Fibroblast of skin of right quadriceps (primary cell): ENCODE measurements at regions not wholly inside any gene's neighbourhood (a gene's known extent, or its start where the extent isn't known, plus 50 kb on each side); places are given as distances from the start of the nearest gene placed in this dataset.
A peak's percentile ranks its signal among the peaks of the same experiment; 100 is the strongest.
"Not testable (repeated sequence)": the region's sequence is repeated elsewhere in the genome, so short reads cannot be mapped to it uniquely, and the experiment has no call there.

Experiments
- DNase-seq: peaks from one replicate; pipeline ENCODE4 v3.0.0-alpha.2; 2013

- peak; percentile 46 for DNase-seq
Observed at GRCh38 chr2:84038866-84039265, 420.2 kb downstream of the SUCLG1 start.

GRCh38 chr2:84033347-84033974, 425.6 kb downstream of the SUCLG1 start:
- DNase-seq, result no peak

- no peak for DNase-seq
Observed at GRCh38 chr2:84031312-84032050, 427.6 kb downstream of the SUCLG1 start.

GRCh38 chr2:84029903-84030575, 429.0 kb downstream of the SUCLG1 start:
- no peak for DNase-seq

- no peak for DNase-seq
Observed at GRCh38 chr2:84026818-84027217, 432.3 kb downstream of the SUCLG1 start.

GRCh38 chr2:84022810-84023431, 436.2 kb downstream of the SUCLG1 start:
- DNase-seq, result peak; percentile 51

GRCh38 chr2:84017010-84017409, 442.1 kb downstream of the SUCLG1 start:
- DNase-seq, result no peak

- no peak for DNase-seq
Observed at GRCh38 chr2:84016183-84016582, 442.9 kb downstream of the SUCLG1 start.

- no peak for DNase-seq
Observed at GRCh38 chr2:83997889-83998288, 461.2 kb downstream of the SUCLG1 start.

DNA sequence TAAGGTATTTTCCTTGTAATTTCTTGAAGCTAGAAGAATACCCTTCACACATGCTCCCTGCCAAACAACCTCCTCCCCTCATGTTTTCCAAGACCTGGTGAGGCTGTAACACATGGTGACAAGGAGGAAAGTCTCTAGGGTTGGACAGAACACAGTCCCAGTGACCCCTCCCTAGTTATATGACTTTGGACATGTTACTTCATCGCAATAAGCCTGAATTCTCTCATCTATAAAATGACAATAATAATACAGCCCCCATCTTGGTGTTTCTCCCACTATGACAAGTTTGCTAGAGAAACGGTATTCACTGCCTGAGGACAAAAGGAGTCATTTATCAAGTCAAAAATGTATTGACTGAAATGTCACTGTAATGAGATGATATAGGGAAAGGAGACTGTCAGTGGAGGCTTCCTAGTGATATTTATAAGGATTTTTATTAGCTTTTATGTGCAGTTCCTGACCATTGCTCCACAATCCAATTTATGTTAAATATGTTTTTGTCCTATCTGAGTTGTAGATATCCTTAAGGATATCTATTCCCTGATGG, 464.4 kb downstream of the SUCLG1 start:
- DNase-seq, result no peak

- DNase-seq, result no peak
Observed at GRCh38 chr2:83993873-83994632, 465.0 kb downstream of the SUCLG1 start.

- no peak for DNase-seq
Observed at GRCh38 chr2:83991992-83992391, 467.1 kb downstream of the SUCLG1 start.

DNA sequence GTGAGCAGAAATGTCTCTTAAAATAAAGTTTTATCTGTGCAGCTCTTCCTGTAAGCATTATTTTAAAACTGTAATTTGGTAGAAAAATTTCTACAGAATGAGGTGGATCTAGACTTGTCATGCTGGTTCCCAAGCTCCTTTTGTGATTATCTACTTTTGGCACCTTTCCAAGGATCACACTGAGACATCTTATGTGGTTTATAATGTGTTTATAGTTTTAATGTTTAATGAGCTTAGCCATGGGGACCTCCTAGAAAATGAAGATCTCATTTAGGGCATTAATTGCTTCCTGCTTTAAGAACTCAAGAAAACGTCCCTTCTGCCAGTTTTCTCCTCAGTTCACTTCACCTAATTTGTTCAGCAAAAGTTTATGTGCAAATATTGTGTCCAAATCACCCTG, 468.4 kb downstream of the SUCLG1 start:
- DNase-seq, result no peak

DNA sequence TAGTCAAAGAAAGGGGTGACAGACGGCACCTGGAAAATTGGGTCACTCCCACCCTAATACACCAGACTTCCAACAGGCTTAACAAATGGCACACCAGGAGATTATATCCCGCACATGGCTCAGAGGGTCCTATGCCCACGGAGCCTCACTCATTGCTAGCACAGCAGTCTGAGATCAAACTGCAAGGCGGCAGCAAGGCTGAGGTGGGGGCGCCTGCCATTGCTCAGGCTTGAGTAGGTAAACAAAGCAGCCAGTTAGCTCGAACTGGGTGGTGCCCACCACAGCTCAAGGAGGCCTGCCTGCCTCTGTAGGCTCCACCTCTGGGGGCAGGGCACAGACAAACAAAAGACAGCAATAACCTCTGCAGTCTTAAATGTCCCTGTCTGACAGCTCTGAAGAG, 482.5 kb downstream of the SUCLG1 start:
- DNase-seq, result not testable (repeated sequence)

- DNase-seq, result no peak
Observed at GRCh38 chr2:83972128-83972527, 487.0 kb downstream of the SUCLG1 start.

DNA sequence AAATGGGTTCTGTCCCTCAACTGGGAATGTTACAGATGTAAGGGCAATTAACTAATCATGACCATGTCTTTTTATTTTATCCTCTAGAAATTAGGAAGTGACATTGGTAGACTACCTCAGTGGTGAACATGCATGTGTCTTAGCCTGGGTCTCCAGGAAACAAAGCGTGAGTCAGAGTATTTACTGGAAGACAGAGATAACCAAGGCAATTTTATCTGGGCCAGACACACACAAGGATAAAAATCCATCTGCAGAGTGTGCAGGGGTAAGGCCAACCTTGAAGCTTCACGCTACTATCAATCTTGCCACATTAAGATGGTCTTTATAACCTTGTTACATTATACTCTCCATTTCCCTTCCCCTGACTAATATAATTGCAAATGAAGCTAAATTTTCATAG, 487.5 kb downstream of the SUCLG1 start:
- DNase-seq, result no peak

GRCh38 chr2:83970217-83970929, 488.7 kb downstream of the SUCLG1 start:
- DNase-seq, result no peak

DNA sequence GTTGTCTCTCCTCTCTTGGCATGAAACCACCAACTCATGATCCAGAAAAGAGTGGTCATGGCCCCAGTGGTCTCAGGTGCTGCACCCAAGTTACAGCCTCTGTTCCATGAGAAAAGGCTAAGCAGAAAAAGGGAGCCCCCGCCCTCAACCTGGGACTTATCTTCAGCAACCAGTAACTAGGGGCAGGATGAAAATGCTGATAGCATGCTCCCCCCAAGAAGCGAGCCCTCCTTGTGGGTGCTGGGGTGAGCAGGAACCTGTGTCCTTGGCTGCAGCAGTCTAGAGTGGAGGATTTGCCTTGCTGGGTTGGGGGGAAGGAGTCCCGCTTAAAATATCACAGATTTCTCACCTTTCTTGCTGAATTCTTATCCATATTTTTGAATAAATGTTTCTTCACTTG, 490.0 kb downstream of the SUCLG1 start:
- no peak for DNase-seq

DNA sequence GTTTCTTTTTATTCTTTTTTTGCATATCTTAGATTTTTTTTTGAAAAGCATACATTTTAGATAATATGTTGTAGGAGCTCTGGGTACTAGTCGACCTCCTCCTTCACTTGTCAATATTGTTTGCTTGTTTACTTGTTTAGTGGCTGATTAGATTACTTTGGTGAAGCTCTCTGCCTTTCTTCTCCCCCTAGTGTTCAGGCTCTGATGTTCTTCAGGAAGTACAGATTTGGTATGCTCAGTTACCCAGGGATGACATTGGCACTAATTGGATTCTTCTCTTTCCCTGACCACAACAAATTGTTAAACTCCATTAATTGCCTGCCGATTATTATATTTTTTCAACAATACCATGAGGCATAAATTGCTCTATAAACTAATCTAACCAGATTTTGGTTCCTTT, 491.2 kb downstream of the SUCLG1 start:
- DNase-seq, result no peak

DNA sequence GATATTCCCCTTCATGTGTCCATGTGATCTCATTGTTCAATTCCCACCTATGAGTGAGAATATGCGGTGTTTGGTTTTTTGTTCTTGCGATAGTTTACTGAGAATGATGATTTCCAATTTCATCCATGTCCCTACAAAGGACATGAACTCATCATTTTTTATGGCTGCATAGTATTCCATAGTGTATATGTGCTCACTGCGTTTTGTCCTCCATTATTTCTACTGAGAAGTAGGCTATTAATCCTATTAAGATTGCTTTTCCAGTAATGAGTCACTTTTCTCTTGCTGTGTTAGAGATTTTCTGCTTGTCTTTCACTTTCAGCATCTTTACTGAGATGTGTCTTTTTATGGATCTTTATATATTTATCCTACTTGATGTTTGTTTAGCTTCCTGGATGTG, 492.1 kb downstream of the SUCLG1 start:
- DNase-seq, result not testable (repeated sequence)

DNA sequence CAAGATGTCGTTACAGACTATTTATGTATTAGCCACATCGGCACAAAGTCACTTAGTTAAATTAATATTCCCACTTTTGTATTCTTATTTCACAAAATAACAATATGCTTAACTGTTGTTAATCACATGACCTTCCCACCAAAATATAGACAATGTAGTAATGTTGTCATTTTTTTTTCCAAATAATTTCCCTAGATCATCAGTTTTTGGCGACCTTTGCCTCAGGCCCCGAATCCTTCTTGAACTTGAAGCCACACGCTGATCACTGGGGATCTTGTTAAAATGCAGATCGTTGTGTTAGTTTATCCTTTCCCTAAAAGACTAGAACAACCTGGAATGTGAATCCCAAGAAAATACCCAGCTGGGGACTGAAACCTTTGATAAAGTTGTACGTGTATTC, 497.6 kb downstream of the SUCLG1 start:
- no peak for DNase-seq

GRCh38 chr2:83960371-83960770, 498.7 kb downstream of the SUCLG1 start:
- DNase-seq, result no peak
